K562 (cell line): ENCODE measurements at regions not wholly inside any gene's neighbourhood (a gene's known extent, or its start where the extent isn't known, plus 50 kb on each side); places are given as distances from the start of the nearest gene placed in this dataset.

ENCODE experiments used
- ATAC-seq: fragments of 200-7000 bp; cut with Tn5 transposase; 3 replicates; pipeline ENCODE4 v1.9.1; 2020; ENCODE audit warnings: moderate library complexity
- BruUV-seq: library from RNA; stranded (reverse); fragments of 400-500 nt; replicated peaks from 2 replicates; lab custom pipeline; 2021; lab: Mats Ljungman, UMichigan
- CTCF ChIA-PET: fragments of 300-600 bp; formaldehyde crosslinking; extraction: SDS; loops from one replicate; lab custom pipeline; 2021; ENCODE audit warnings: low intra/inter-chr PET ratio; lab: Yijun Ruan, JAX
- POLR2A ChIA-PET: fragments of 300-600, 350-650 bp; sonication (Branson Sonifier 250); formaldehyde crosslinking; extraction: SDS; loops from one replicate; lab custom pipeline; 2021; ENCODE audit warnings: antibody characterized with exemption, inconsistent platforms; lab: Yijun Ruan, JAX
- DNase-seq, 4 experiments: peaks; one replicate each; pipeline versions ENCODE4 v3.0.0 to v3.0.0-alpha.2; 2011 to 2018; ENCODE audit warnings: low spot score in 3 of 4, mixed read lengths in 3 of 4; ENCODE audit errors: extremely low read depth in 1 of 4
- FAIRE-seq: peaks from 2 replicates; lab custom pipeline; 2011; peaks lifted over from hg19 to GRCh38; lab: Jason Lieb, UNC
- H2AFZ ChIP-seq: 2 replicates; pipeline ENCODE4 v1.6.0; 2011; ENCODE audit warnings: low read depth, low read length, control low read depth, inconsistent platforms
- H3K27ac ChIP-seq: fragments of 200-600 bp; 3 replicates; pipeline ENCODE4 v1.8.0; 2011; ENCODE audit warnings: low read depth, mild to moderate bottlenecking, control low read depth, inconsistent platforms, low read length, moderate library complexity, mixed read lengths; ENCODE audit errors: extremely low read depth
- H3K27me3 ChIP-seq, 2 experiments: fragments of 300-600 bp in 1 of 2; 2 replicates in 1 of 2; 3 replicates in 1 of 2; pipeline versions ENCODE4 v1.6.0 to v1.8.0; 2011; ENCODE audit warnings: inconsistent platforms in 2 of 2, low read length in 2 of 2, mild to moderate bottlenecking in 1 of 2, mixed read lengths in 1 of 2, moderate library complexity in 1 of 2; ENCODE audit not compliant: control insufficient read depth in 2 of 2, insufficient read depth in 2 of 2
- H3K36me3 ChIP-seq: fragments of 300-600 bp; 3 replicates; pipeline ENCODE4 v1.8.0; 2011; ENCODE audit warnings: mild to moderate bottlenecking, low read length, inconsistent platforms; ENCODE audit not compliant: control insufficient read depth, insufficient read depth
- H3K4me1 ChIP-seq, 2 experiments: fragments of 200-600 bp in 1 of 2; replicated peaks in 1 of 2; 2 replicates in 1 of 2; 3 replicates in 1 of 2; pipeline versions ENCODE4 v1.5.1 to v1.8.0; 2011; ENCODE audit warnings: inconsistent platforms in 2 of 2, low read length in 2 of 2, mild to moderate bottlenecking in 1 of 2, mixed read lengths in 1 of 2, moderate library complexity in 1 of 2; ENCODE audit not compliant: control insufficient read depth in 2 of 2, insufficient read depth in 2 of 2
- H3K4me2 ChIP-seq: 2 replicates; pipeline ENCODE4 v1.6.1; 2011; ENCODE audit warnings: low read length, control low read depth, inconsistent platforms, mixed read lengths; ENCODE audit not compliant: insufficient read depth
- H3K4me3 ChIP-seq: fragments of 200-600 bp; sonication (generic), shearing (Covaris generic); 2 replicates; pipeline ENCODE4 v1.5.1; 2016; ENCODE audit warnings: control low read depth, inconsistent platforms
- H3K79me2 ChIP-seq: fragments of 200-600 bp; 3 replicates; pipeline ENCODE4 v1.8.0; 2011; ENCODE audit warnings: low read length, inconsistent platforms; ENCODE audit not compliant: control insufficient read depth, insufficient read depth
- H3K9ac ChIP-seq, 2 experiments: 2 replicates each; pipeline versions ENCODE4 v1.6.0 to v1.6.1; 2011; ENCODE audit warnings: low read depth in 2 of 2, low read length in 2 of 2, control low read depth in 1 of 2, inconsistent platforms in 1 of 2, mild to moderate bottlenecking in 1 of 2, mixed read lengths in 1 of 2; ENCODE audit not compliant: insufficient read depth in 1 of 2
- H3K9me1 ChIP-seq: one replicate; pipeline ENCODE4 v1.6.0; 2011; ENCODE audit warnings: inconsistent platforms, mild to moderate bottlenecking, low read length, moderate library complexity; ENCODE audit not compliant: control insufficient read depth, insufficient read depth
- H3K9me3 ChIP-seq: replicated peaks from 2 replicates; pipeline ENCODE4 v1.5.1; 2011; ENCODE audit warnings: low read depth, low read length, inconsistent platforms; ENCODE audit not compliant: control insufficient read depth, insufficient read depth
- H4K20me1 ChIP-seq: replicated peaks from 2 replicates; pipeline ENCODE4 v1.6.1; 2011; ENCODE audit warnings: low read length, inconsistent platforms, mixed read lengths; ENCODE audit not compliant: control insufficient read depth, insufficient read depth
- ARID1B ChIP-seq: fragments of 450-650 bp; IDR thresholded peaks from 2 replicates; pipeline ENCODE4 v1.6.1; 2016; ENCODE audit warnings: antibody characterized with exemption, mild to moderate bottlenecking, inconsistent platforms
- ARID3A ChIP-seq: IDR thresholded peaks from 2 replicates; pipeline ENCODE4 v1.6.1; 2012; ENCODE audit warnings: low read depth, low read length, improper control_type of control experiment, borderline replicate concordance
- ATF3 ChIP-seq, 2 experiments: fragments of 450-650 bp in 1 of 2; sonication (generic) in 1 of 2; formaldehyde crosslinking in 1 of 2; IDR thresholded peaks in 1 of 2; conservative IDR thresholded peaks in 1 of 2; 2 replicates each; pipeline versions ENCODE4 v1.6.1 to v1.8.1; 2016 to 2023; ENCODE audit warnings: mild to moderate bottlenecking in 2 of 2, moderate library complexity in 2 of 2, inconsistent platforms in 1 of 2, missing genetic modification reagents in 1 of 2
- CHD1 ChIP-seq: fragments of 200-600 bp; sonication (generic); IDR thresholded peaks from one replicate; pipeline ENCODE4 v1.6.1; 2012; ENCODE audit warnings: mild to moderate bottlenecking, moderate library complexity, low read length, inconsistent platforms
- E4F1 ChIP-seq: fragments of 250-450 bp; sonication (Bioruptor Pico); IDR thresholded peaks from 2 replicates; pipeline ENCODE4 v1.5.0; 2021; ENCODE audit warnings: mild to moderate bottlenecking, borderline replicate concordance
- EP400 ChIP-seq: fragments of 450-650 bp; IDR thresholded peaks from 2 replicates; pipeline ENCODE4 v1.6.1; 2017; ENCODE audit warnings: antibody characterized with exemption, mild to moderate bottlenecking, moderate library complexity
- GATAD2B ChIP-seq: fragments of 450-650 bp; IDR thresholded peaks from 2 replicates; pipeline ENCODE4 v1.6.1; 2017; ENCODE audit warnings: mild to moderate bottlenecking, borderline replicate concordance
- HMGN3 ChIP-seq: IDR thresholded peaks from 2 replicates; pipeline ENCODE4 v1.6.1; 2011; ENCODE audit warnings: borderline replicate concordance, low read depth, mild to moderate bottlenecking, mixed read lengths, low read length; ENCODE audit not compliant: insufficient read length; ENCODE audit errors: extremely low read depth
- JUND ChIP-seq, 2 experiments: IDR thresholded peaks; 2 replicates in 1 of 2; 3 replicates in 1 of 2; pipeline ENCODE4 v1.6.1; 2011; ENCODE audit warnings: borderline replicate concordance in 2 of 2, low read depth in 2 of 2, low read length in 2 of 2, improper control_type of control experiment in 1 of 2, missing biosample characterization in 1 of 2, missing genetic modification characterization in 1 of 2, missing genetic modification reagents in 1 of 2
- KLF10 ChIP-seq: fragments of 250-450 bp; sonication (Bioruptor Pico); IDR thresholded peaks from 2 replicates; pipeline ENCODE4 v1.6.1; 2021; ENCODE audit warnings: matching md5 sums
- NR0B1 ChIP-seq: fragments of 450-650 bp; IDR thresholded peaks from one replicate; pipeline ENCODE4 v1.6.1; 2018; ENCODE audit warnings: mild to moderate bottlenecking, moderate library complexity; ENCODE audit not compliant: partially characterized antibody
- POLR2AphosphoS2 ChIP-seq: IDR thresholded peaks from 2 replicates; pipeline ENCODE4 v1.6.1; 2012; ENCODE audit warnings: low read length, improper control_type of control experiment
- PTBP1 ChIP-seq: fragments of 200-400 bp; formaldehyde crosslinking; IDR thresholded peaks from 2 replicates; pipeline ENCODE4 v1.6.1; 2017; ENCODE audit warnings: low read depth, low read length
- U2AF2 ChIP-seq: fragments of 200-400 bp; formaldehyde crosslinking; optimal IDR thresholded peaks from 2 replicates; pipeline ENCODE3; 2017; ENCODE audit warnings: low read depth, mild to moderate bottlenecking, low read length
- WGBS: fragments of 100-300 bp; shearing (Covaris generic); methylation state at CpG from one replicate; pipeline ENCODE4 v1.1.6; 2016; ENCODE audit warnings: low coverage, mixed read lengths; ENCODE audit not compliant: insufficient coverage; ENCODE audit errors: missing lambda C conversion rate; 5-methylcytosine and 5-hydroxymethylcytosine counted together
- in situ Hi-C: fragments of 300-500 bp; cut with MboI; formaldehyde crosslinking; loops from 4 replicates; pipeline ENCODE4 v1.15.0; 2018; ENCODE audit warnings: inconsistent platforms, mixed read lengths
- intact Hi-C: fragments of 100-400 bp; cut with micrococcal nuclease; formaldehyde crosslinking; loops from 2 replicates; pipeline ENCODE4 v1.14.2; 2022

- H2AFZ ChIP-seq, result peak overlapping the region; percentile 90
- in situ Hi-C loops, result no loop called here
- WGBS, result 6% methylated on average over 3 of the region's 3 CpGs
- no TSS peak for BruUV-seq
- FAIRE-seq (peak; percentile 35), DNase-seq (peak in 3 of 4 experiments; percentile 22 to 54 (median 25)), ATAC-seq (peak; percentile 30; the same call in 2 of the 3 replicates)
- H3K27ac ChIP-seq, result peak overlapping the region; percentile 97
- H3K9me1 ChIP-seq, result no peaks in the 10 kb centered on the region
- H3K9ac ChIP-seq, result no peak overlapping the region
- intact Hi-C loops, result no loop called here
- ChIA-PET CTCF (no interaction called here), POLR2A (interaction anchor here (0.6 to 1.2 kb wide), 2 partner anchors 10 to 220 kb away, joined by 3 read pairs; no protein-coding TSS in a partner anchor)
- H3K4me1 ChIP-seq, result peaks cover 10 to 34% of the 10 kb centered on the region in 2 experiments; a peak in 4 of 5 replicates
- H3K27me3 ChIP-seq, result no peaks in the 10 kb centered on the region
- H3K79me2 ChIP-seq, result no peaks in the 10 kb centered on the region
- H3K4me2 ChIP-seq, result peak overlapping the region; percentile 27; the same call in 1 of the 2 replicates
- no peak overlapping the region for H3K4me3 ChIP-seq
- no peaks in the 10 kb centered on the region for H4K20me1 ChIP-seq
- no peaks in the 10 kb centered on the region for H3K36me3 ChIP-seq
- no peaks in the 10 kb centered on the region for H3K9me3 ChIP-seq
- TF ChIP-seq JUND (IDR thresholded peaks at IDR 0.05; ENCODE audit: borderline replicate concordance, low read depth, low read length) (peak; percentile 59; the same call in 1 of the 2 replicates), JUND (tag; IDR thresholded peaks at IDR 0.05; ENCODE audit: borderline replicate concordance, low read depth, low read length) (peak; percentile 36; the same call in 1 of the 3 replicates), GATAD2B (peak; percentile 74), NR0B1 (no peak), U2AF2 (no peak), HMGN3 (no peak), CHD1 (no peak), ATF3 (IDR thresholded peaks at IDR 0.05) (peak; percentile 56), ATF3 (CRISPR knock-in tag; conservative IDR thresholded peaks at IDR 0.05) (no peak), ARID1B (peak; percentile 82), PTBP1 (no peak), E4F1 (no peak), KLF10 (CRISPR knock-in tag) (no peak), ARID3A (0 out of 2 replicates have a peak, but pooled peaks have one; percentile 52), EP400 (no peak), POLR2AphosphoS2 (no peak)
These were observed 137.4 kb downstream of the CHD1L start for GRCh38 chr1:147379889-147380288.
